IPS DF 6.9 (cell line): ENCODE measurements at regions not wholly inside any gene's neighbourhood (a gene's known extent, or its start where the extent isn't known, plus 50 kb on each side); places are given as distances from the start of the nearest gene placed in this dataset.

Experiments
- DNase-seq: peaks from one replicate; pipeline ENCODE4 v3.0.0-alpha.2; 2013; ENCODE audit warnings: low read depth, low spot score
- H3K27ac ChIP-seq: one replicate; pipeline ENCODE4 v1.5.1; 2013; ENCODE audit warnings: low read length, control low read depth
- H3K27me3 ChIP-seq: 2 replicates; pipeline ENCODE4 v1.6.1; 2013; ENCODE audit warnings: mild to moderate bottlenecking, low read length; ENCODE audit not compliant: control insufficient read depth, insufficient read depth
- H3K36me3 ChIP-seq: 2 replicates; pipeline ENCODE4 v1.6.1; 2013; ENCODE audit warnings: low read length; ENCODE audit not compliant: control insufficient read depth, insufficient read depth
- H3K4me1 ChIP-seq: 2 replicates; pipeline ENCODE4 v1.6.1; 2013; ENCODE audit warnings: low read length; ENCODE audit not compliant: control insufficient read depth, insufficient read depth
- H3K4me3 ChIP-seq: 2 replicates; pipeline ENCODE4 v1.5.1; 2013; ENCODE audit warnings: mild to moderate bottlenecking, low read length
- H3K9me3 ChIP-seq: 2 replicates; pipeline ENCODE4 v1.6.1; 2013; ENCODE audit warnings: low read length, inconsistent platforms; ENCODE audit not compliant: control insufficient read depth, insufficient read depth
- WGBS: extraction: QIAGEN DNeasy Blood & Tissue Kit; methylation state at CpG from one replicate; pipeline ENCODE4 v1.1.7; 2013; ENCODE audit warnings: mixed read lengths, missing lambda C conversion rate; ENCODE audit not compliant: insufficient read length, insufficient coverage; 5-methylcytosine and 5-hydroxymethylcytosine counted together

- no peaks in the 10 kb centered on the region for H3K36me3 ChIP-seq
- no peaks in the 10 kb centered on the region for H3K9me3 ChIP-seq
- H3K4me3 ChIP-seq = no peak overlapping the region
- WGBS = no CpG with 5 or more reads among the region's 4 CpGs
- no peak overlapping the region for H3K27ac ChIP-seq
- H3K27me3 ChIP-seq = no peaks in the 10 kb centered on the region
- H3K4me1 ChIP-seq = no peaks in the 10 kb centered on the region
- DNase-seq = no peak
These were observed 220.8 kb upstream of the THUMPD2 start for GRCh38 chr2:39999864-40000263.

GRCh38 chr2:39998617-39999016 lies 219.6 kb upstream of the THUMPD2 start:
- WGBS = no CpG with 5 or more reads among the region's 2 CpGs

GRCh38 chr2:39996653-39997080 lies 217.6 kb upstream of the THUMPD2 start:
- no CpG with 5 or more reads among the region's 1 CpG for WGBS
- H3K36me3 ChIP-seq = no peaks in the 10 kb centered on the region
- no peak for DNase-seq
- no peak overlapping the region for H3K27ac ChIP-seq
- no peaks in the 10 kb centered on the region for H3K9me3 ChIP-seq
- H3K27me3 ChIP-seq = no peaks in the 10 kb centered on the region
- no peaks in the 10 kb centered on the region for H3K4me1 ChIP-seq
- no peak overlapping the region for H3K4me3 ChIP-seq

More at GRCh38 chr2:39998617-39999016, 219.6 kb upstream of the THUMPD2 start:
- no peaks in the 10 kb centered on the region for H3K4me1 ChIP-seq
- no peaks in the 10 kb centered on the region for H3K27me3 ChIP-seq
- no peak for DNase-seq
- no peak overlapping the region for H3K27ac ChIP-seq
- no peaks in the 10 kb centered on the region for H3K9me3 ChIP-seq
- H3K4me3 ChIP-seq = no peak overlapping the region
- no peaks in the 10 kb centered on the region for H3K36me3 ChIP-seq

GRCh38 chr2:39995005-39995737 lies 216.1 kb upstream of the THUMPD2 start:
- Histone ChIP-seq H3K36me3 (no peaks in the 10 kb centered on the region), H3K4me1 (no peaks in the 10 kb centered on the region), H3K27ac (no peak overlapping the region), H3K9me3 (no peaks in the 10 kb centered on the region), H3K4me3 (no peak overlapping the region), H3K27me3 (no peaks in the 10 kb centered on the region)
- no peak for DNase-seq
- no CpG with 5 or more reads among the region's 3 CpGs for WGBS

GRCh38 chr2:39994151-39994550 lies 215.1 kb upstream of the THUMPD2 start:
- Histone ChIP-seq H3K4me3 (no peak overlapping the region), H3K36me3 (no peaks in the 10 kb centered on the region), H3K4me1 (no peaks in the 10 kb centered on the region), H3K27ac (no peak overlapping the region), H3K27me3 (no peaks in the 10 kb centered on the region), H3K9me3 (no peaks in the 10 kb centered on the region)
- no peak for DNase-seq

GRCh38 chr2:39991298-39991697 lies 212.2 kb upstream of the THUMPD2 start:
- Histone ChIP-seq H3K36me3 (no peaks in the 10 kb centered on the region), H3K9me3 (no peaks in the 10 kb centered on the region), H3K27me3 (no peaks in the 10 kb centered on the region), H3K27ac (no peak overlapping the region), H3K4me3 (no peak overlapping the region), H3K4me1 (no peaks in the 10 kb centered on the region)
- no CpG with 5 or more reads among the region's 2 CpGs for WGBS
- DNase-seq = no peak

- H3K9me3 ChIP-seq = no peaks in the 10 kb centered on the region
- no peak overlapping the region for H3K27ac ChIP-seq
- DNase-seq = no peak
- H3K4me3 ChIP-seq = no peak overlapping the region
- no peaks in the 10 kb centered on the region for H3K27me3 ChIP-seq
- whole genome bisulfite sequencing = no CpG with 5 or more reads among the region's 2 CpGs
- no peaks in the 10 kb centered on the region for H3K4me1 ChIP-seq
- H3K36me3 ChIP-seq = no peaks in the 10 kb centered on the region
These were observed 211.4 kb upstream of the THUMPD2 start for GRCh38 chr2:39990335-39990900.

GRCh38 chr2:39989888-39990287 lies 210.8 kb upstream of the THUMPD2 start:
- no peak overlapping the region for H3K27ac ChIP-seq

GRCh38 chr2:39981883-39982311 lies 202.8 kb upstream of the THUMPD2 start:
- DNase-seq = no peak

More at GRCh38 chr2:39989888-39990287, 210.8 kb upstream of the THUMPD2 start:
- H3K4me3 ChIP-seq = no peak overlapping the region
- WGBS = no CpG with 5 or more reads among the region's 3 CpGs
- H3K4me1 ChIP-seq = no peaks in the 10 kb centered on the region
- H3K27me3 ChIP-seq = no peaks in the 10 kb centered on the region
- H3K36me3 ChIP-seq = no peaks in the 10 kb centered on the region
- H3K9me3 ChIP-seq = no peaks in the 10 kb centered on the region
- no peak for DNase-seq

GRCh38 chr2:39975476-39976020 lies 196.5 kb upstream of the THUMPD2 start:
- Histone ChIP-seq H3K4me3 (no peak overlapping the region), H3K27ac (no peak overlapping the region), H3K36me3 (no peaks in the 10 kb centered on the region), H3K27me3 (no peaks in the 10 kb centered on the region), H3K9me3 (no peaks in the 10 kb centered on the region), H3K4me1 (no peaks in the 10 kb centered on the region)
- WGBS = no CpG with 5 or more reads among the region's 3 CpGs
- DNase-seq = no peak

More at GRCh38 chr2:39981883-39982311, 202.8 kb upstream of the THUMPD2 start:
- Histone ChIP-seq H3K4me1 (no peaks in the 10 kb centered on the region), H3K36me3 (no peaks in the 10 kb centered on the region), H3K27me3 (no peaks in the 10 kb centered on the region), H3K4me3 (no peak overlapping the region), H3K27ac (no peak overlapping the region), H3K9me3 (no peaks in the 10 kb centered on the region)
- no CpG with 5 or more reads among the region's 3 CpGs for WGBS
